NCI-H774 (cell line): ENCODE measurements at regions not wholly inside any gene's neighbourhood (a gene's known extent, or its start where the extent isn't known, plus 50 kb on each side); places are given as distances from the start of the nearest gene placed in this dataset.

Experiments
- DNase-seq: peaks from one replicate; lab custom pipeline; 2025; lab: John Stamatoyannopoulos, UW

DNA sequence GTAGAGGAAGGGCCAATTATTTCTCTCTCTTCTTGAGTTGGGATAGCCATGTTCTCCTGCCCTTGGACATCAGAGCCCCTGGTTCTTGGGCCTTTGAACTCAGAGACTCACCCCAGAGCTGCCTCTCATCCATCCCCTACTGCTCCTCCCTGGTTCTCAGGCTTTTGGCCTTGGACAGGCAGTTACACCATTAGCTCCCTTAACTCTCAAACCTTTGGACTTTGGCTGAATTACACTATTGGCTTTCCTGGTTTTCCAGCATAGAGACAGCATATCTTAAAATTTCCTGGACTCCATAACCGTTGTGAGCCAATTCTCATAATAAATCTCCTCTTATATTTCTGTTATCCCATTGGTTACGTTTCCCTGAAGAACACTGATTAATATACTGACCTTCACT, 63.7 kb upstream of the CHL1 start:
- no peak for DNase-seq

- DNase-seq: no peak
Measured at GRCh38 chr3:140748-141330, 55.7 kb upstream of the CHL1 start.
